ENCODE measurements at regions not wholly inside any gene's neighbourhood (a gene's known extent, or its start where the extent isn't known, plus 50 kb on each side); places are given as distances from the start of the nearest gene placed in this dataset.

GRCh38 chr5:66472010-66472409 is 124.2 kb upstream of the MAST4 start:
- Histone ChIP-seq H3K4me3 (no peak overlapping the region), H3K36me3 (no peaks in the 10 kb centered on the region), H3K9me3 (peaks cover 0 to 21% (median 13%) of the 10 kb centered on the region in 4 donors), H3K27ac (no peak overlapping the region), H3K27me3 (no peaks in the 10 kb centered on the region), H3K4me1 (no peaks in the 10 kb centered on the region)
- TF ChIP-seq EP300 (IDR thresholded peaks at IDR 0.05) (no peak), POLR2AphosphoS5 (IDR thresholded peaks at IDR 0.05) (no peak), POLR2A (IDR thresholded peaks at IDR 0.05) (no peak)
- TF ChIP-seq, protein P1, sequence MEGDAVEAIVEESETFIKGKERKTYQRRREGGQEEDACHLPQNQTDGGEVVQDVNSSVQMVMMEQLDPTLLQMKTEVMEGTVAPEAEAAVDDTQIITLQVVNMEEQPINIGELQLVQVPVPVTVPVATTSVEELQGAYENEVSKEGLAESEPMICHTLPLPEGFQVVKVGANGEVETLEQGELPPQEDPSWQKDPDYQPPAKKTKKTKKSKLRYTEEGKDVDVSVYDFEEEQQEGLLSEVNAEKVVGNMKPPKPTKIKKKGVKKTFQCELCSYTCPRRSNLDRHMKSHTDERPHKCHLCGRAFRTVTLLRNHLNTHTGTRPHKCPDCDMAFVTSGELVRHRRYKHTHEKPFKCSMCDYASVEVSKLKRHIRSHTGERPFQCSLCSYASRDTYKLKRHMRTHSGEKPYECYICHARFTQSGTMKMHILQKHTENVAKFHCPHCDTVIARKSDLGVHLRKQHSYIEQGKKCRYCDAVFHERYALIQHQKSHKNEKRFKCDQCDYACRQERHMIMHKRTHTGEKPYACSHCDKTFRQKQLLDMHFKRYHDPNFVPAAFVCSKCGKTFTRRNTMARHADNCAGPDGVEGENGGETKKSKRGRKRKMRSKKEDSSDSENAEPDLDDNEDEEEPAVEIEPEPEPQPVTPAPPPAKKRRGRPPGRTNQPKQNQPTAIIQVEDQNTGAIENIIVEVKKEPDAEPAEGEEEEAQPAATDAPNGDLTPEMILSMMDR (IDR thresholded peaks at IDR 0.05): no peak
- DNase-seq: no peak
- intact Hi-C loops (cut with DNase I; ENCODE audit: low total_unique reads): no loop called here
- WGBS, 5 donors: 72 to 88% (median 80%) methylated on average over 1 of the region's 1 CpG

DNA sequence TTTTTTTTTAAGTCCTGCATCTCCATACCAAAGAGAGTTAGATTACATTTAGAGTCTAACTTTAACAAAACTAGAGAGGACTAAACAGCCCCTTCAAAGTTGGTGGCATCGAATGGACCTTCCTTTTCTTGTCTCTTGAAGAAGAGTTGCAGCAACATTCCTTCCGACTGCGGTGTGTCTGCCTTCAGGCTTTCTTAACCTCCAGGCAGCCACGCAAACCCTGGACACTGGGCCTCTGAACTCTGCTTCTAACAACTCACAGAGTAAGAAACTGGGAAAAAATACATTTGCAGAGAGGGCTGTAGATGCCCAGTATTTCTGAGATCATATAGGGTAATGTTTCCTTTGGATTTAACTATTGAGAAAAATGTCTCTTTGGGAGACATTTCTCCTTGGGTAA is 120.5 kb upstream of the MAST4 start:
- no peaks in the 10 kb centered on the region for H3K36me3 ChIP-seq
- DNase-seq: no peak
- 80 to 91% (median 89%) methylated on average over 4 of the region's 4 CpGs for WGBS, 5 donors
- no peaks in the 10 kb centered on the region for H3K9me3 ChIP-seq
- H3K4me1 ChIP-seq: no peaks in the 10 kb centered on the region
- TF ChIP-seq POLR2AphosphoS5 (IDR thresholded peaks at IDR 0.05) (no peak), POLR2A (IDR thresholded peaks at IDR 0.05) (no peak), EP300 (IDR thresholded peaks at IDR 0.05) (no peak)
- TF ChIP-seq, protein P1 (IDR thresholded peaks at IDR 0.05): no peak
- H3K4me3 ChIP-seq: no peak overlapping the region
- no peak overlapping the region for H3K27ac ChIP-seq
- intact Hi-C loops (cut with DNase I; ENCODE audit: low total_unique reads): no loop called here
- H3K27me3 ChIP-seq: no peaks in the 10 kb centered on the region

DNA sequence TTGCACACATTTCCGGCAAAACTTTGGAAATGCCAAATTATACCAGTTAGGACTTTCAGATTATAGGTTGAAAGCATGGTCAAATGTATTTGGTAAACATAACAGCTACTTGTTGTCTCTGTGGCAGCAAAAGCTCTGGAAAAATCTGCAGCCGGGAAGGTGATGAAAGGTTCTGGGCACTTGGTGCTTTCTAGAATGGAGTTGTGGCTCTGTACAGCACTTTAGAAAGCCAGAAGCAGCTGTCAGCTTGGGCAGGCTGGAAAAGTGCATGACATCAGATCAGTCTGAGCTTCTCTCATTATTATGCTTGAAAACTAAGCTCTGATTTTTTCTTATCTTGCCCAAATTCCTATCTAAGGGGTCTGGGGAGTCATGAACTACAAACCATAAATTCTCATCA is 118.6 kb upstream of the MAST4 start:
- Histone ChIP-seq H3K27me3 (no peaks in the 10 kb centered on the region), H3K9me3 (peaks cover 0 to 12% (median 9%) of the 10 kb centered on the region in 4 donors), H3K36me3 (no peaks in the 10 kb centered on the region), H3K27ac (no peak overlapping the region), H3K4me1 (no peaks in the 10 kb centered on the region), H3K4me3 (no peak overlapping the region)
- 89 to 93% (median 91%) methylated on average over 2 of the region's 2 CpGs for WGBS, 5 donors
- TF ChIP-seq EP300 (IDR thresholded peaks at IDR 0.05) (no peak), POLR2AphosphoS5 (IDR thresholded peaks at IDR 0.05) (no peak), POLR2A (IDR thresholded peaks at IDR 0.05) (no peak)
- TF ChIP-seq, protein P1 (IDR thresholded peaks at IDR 0.05): no peak
- intact Hi-C loops (cut with DNase I; ENCODE audit: low total_unique reads): no loop called here
- DNase-seq: no peak

DNA sequence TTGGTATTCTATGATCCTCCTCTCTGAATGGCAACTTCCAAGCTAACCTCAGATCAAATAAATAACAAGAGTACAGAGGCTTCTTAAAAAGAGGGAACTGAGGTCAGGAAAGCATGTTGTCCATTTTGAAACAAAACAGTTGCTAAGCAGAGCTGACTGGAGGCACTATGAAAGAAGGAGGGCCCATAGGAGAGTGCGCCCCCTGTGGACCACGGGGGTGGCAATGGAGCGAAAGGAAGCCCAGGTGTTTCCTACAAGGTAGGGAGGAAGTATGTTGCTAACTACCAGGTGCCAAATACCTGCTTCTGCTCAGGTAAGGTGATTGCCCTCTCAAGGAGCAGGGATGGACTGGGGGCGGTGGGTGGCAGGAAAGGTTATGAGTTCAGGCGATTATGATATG is 101.8 kb upstream of the MAST4 start:
- no peaks in the 10 kb centered on the region for H3K4me1 ChIP-seq
- H3K4me3 ChIP-seq: no peak overlapping the region
- no peak for DNase-seq
- peaks cover 0 to 8% (median 7%) of the 10 kb centered on the region in 4 donors for H3K9me3 ChIP-seq
- whole genome bisulfite sequencing, 5 donors: 64 to 82% (median 76%) methylated on average over 5 of the region's 5 CpGs
- no peaks in the 10 kb centered on the region for H3K36me3 ChIP-seq
- TF ChIP-seq, protein P1 (IDR thresholded peaks at IDR 0.05): no peak
- TF ChIP-seq POLR2AphosphoS5 (IDR thresholded peaks at IDR 0.05): no peak
- no peak for TF ChIP-seq POLR2A (IDR thresholded peaks at IDR 0.05)
- TF ChIP-seq EP300 (IDR thresholded peaks at IDR 0.05): no peak
- no peak overlapping the region for H3K27ac ChIP-seq
- intact Hi-C loops (cut with DNase I; ENCODE audit: low total_unique reads): no loop called here
- H3K27me3 ChIP-seq: no peaks in the 10 kb centered on the region

All from stomach (tissue), 8 donors.